ENCODE measurements at regions not wholly inside any gene's neighbourhood (a gene's known extent, or its start where the extent isn't known, plus 50 kb on each side); places are given as distances from the start of the nearest gene placed in this dataset.
A peak's percentile ranks its signal among the peaks of the same experiment; 100 is the strongest.
"Not testable (repeated sequence)": the region's sequence is repeated elsewhere in the genome, so short reads cannot be mapped to it uniquely, and the experiment has no call there.

- no peak overlapping the region for H2BK5ac ChIP-seq (ENCODE audit: low read length)
- no peak overlapping the region for H4K5ac ChIP-seq (ENCODE audit: low read length)
- no CpG with 5 or more reads among the region's 11 CpGs for WGBS (ENCODE audit: extremely low coverage, insufficient coverage, low lambda C conversion rate)
- H3K23ac ChIP-seq (ENCODE audit: low read length): no peak overlapping the region
- H4K8ac ChIP-seq (ENCODE audit: low read depth, low read length): no peak overlapping the region
- H3K27ac ChIP-seq (ENCODE audit: low read depth, low read length): no peak overlapping the region
- no peak overlapping the region for H3K9ac ChIP-seq (ENCODE audit: low read length)
- no peak overlapping the region for H3K4ac ChIP-seq (ENCODE audit: low read depth, low read length)
- H3K27me3 ChIP-seq (ENCODE audit: insufficient read depth, low read length, poor library complexity): no peaks in the 10 kb centered on the region
- no peak overlapping the region for H3K56ac ChIP-seq (ENCODE audit: low read length)
- H3K79me1 ChIP-seq (ENCODE audit: low read length): no peaks in the 10 kb centered on the region
- no peaks in the 10 kb centered on the region for H3K79me2 ChIP-seq (ENCODE audit: control insufficient read depth, insufficient read depth, low read length)
- no peaks in the 10 kb centered on the region for H3K4me1 ChIP-seq (ENCODE audit: control insufficient read depth, low read depth, low read length)
- H3K4me3 ChIP-seq (ENCODE audit: low read length): no peak overlapping the region
- no peaks in the 10 kb centered on the region for H3K36me3 ChIP-seq (ENCODE audit: control insufficient read depth, insufficient read depth, low read length)
- no peak for DNase-seq
- H3K18ac ChIP-seq (ENCODE audit: low read length): no peak overlapping the region
- no peak overlapping the region for H3K4me2 ChIP-seq (ENCODE audit: low read length)
- H2BK120ac ChIP-seq (ENCODE audit: low read depth, low read length): no peak overlapping the region
- H2AK5ac ChIP-seq (ENCODE audit: low read length): no peak overlapping the region
- no peak overlapping the region for H2BK15ac ChIP-seq (replicated peaks; ENCODE audit: low read depth)
Measured at GRCh38 chr13:44715287-44716230, 139.4 kb upstream of the TSC22D1 start.

GRCh38 chr13:44713788-44714469 is 137.8 kb upstream of the TSC22D1 start:
- no peak overlapping the region for H2BK15ac ChIP-seq (replicated peaks; ENCODE audit: low read depth)
- no peak overlapping the region for H3K23ac ChIP-seq (ENCODE audit: low read length)
- H3K27ac ChIP-seq (ENCODE audit: low read depth, low read length): peak overlapping the region; percentile 82
- H2BK5ac ChIP-seq (ENCODE audit: low read length): no peak overlapping the region
- H3K4me1 ChIP-seq (ENCODE audit: control insufficient read depth, low read depth, low read length): no peaks in the 10 kb centered on the region
- no peak overlapping the region for H3K4ac ChIP-seq (ENCODE audit: low read depth, low read length)
- H2BK120ac ChIP-seq (ENCODE audit: low read depth, low read length): no peak overlapping the region
- H3K18ac ChIP-seq (ENCODE audit: low read length): no peak overlapping the region
- H3K79me2 ChIP-seq (ENCODE audit: control insufficient read depth, insufficient read depth, low read length): no peaks in the 10 kb centered on the region
- H3K4me2 ChIP-seq (ENCODE audit: low read length): no peak overlapping the region
- H4K8ac ChIP-seq (ENCODE audit: low read depth, low read length): no peak overlapping the region
- H4K5ac ChIP-seq (ENCODE audit: low read length): no peak overlapping the region
- H3K79me1 ChIP-seq (ENCODE audit: low read length): no peaks in the 10 kb centered on the region
- H3K27me3 ChIP-seq (ENCODE audit: insufficient read depth, low read length, poor library complexity): no peaks in the 10 kb centered on the region
- no peak overlapping the region for H3K9ac ChIP-seq (ENCODE audit: low read length)
- no CpG with 5 or more reads among the region's 3 CpGs for WGBS (ENCODE audit: extremely low coverage, insufficient coverage, low lambda C conversion rate)
- H3K4me3 ChIP-seq (ENCODE audit: low read length): no peak overlapping the region
- H3K36me3 ChIP-seq (ENCODE audit: control insufficient read depth, insufficient read depth, low read length): no peaks in the 10 kb centered on the region
- H2AK5ac ChIP-seq (ENCODE audit: low read length): no peak overlapping the region
- H3K56ac ChIP-seq (ENCODE audit: low read length): no peak overlapping the region
- DNase-seq: peak; percentile 95

- DNase-seq: no peak
- Histone ChIP-seq H3K79me2 (ENCODE audit: control insufficient read depth, insufficient read depth, low read length) (no peaks in the 10 kb centered on the region), H4K5ac (ENCODE audit: low read length) (no peak overlapping the region), H3K4me3 (ENCODE audit: low read length) (no peak overlapping the region), H3K18ac (ENCODE audit: low read length) (no peak overlapping the region), H3K36me3 (ENCODE audit: control insufficient read depth, insufficient read depth, low read length) (no peaks in the 10 kb centered on the region), H3K56ac (ENCODE audit: low read length) (no peak overlapping the region), H3K27me3 (ENCODE audit: insufficient read depth, low read length, poor library complexity) (no peaks in the 10 kb centered on the region), H3K79me1 (ENCODE audit: low read length) (no peaks in the 10 kb centered on the region), H2BK15ac (replicated peaks; ENCODE audit: low read depth) (no peak overlapping the region), H3K4me1 (ENCODE audit: control insufficient read depth, low read depth, low read length) (no peaks in the 10 kb centered on the region), H3K4ac (ENCODE audit: low read depth, low read length) (no peak overlapping the region), H2AK5ac (ENCODE audit: low read length) (no peak overlapping the region), H2BK5ac (ENCODE audit: low read length) (no peak overlapping the region), H3K23ac (ENCODE audit: low read length) (no peak overlapping the region), H2BK120ac (ENCODE audit: low read depth, low read length) (no peak overlapping the region), H3K27ac (ENCODE audit: low read depth, low read length) (no peak overlapping the region), H3K9ac (ENCODE audit: low read length) (no peak overlapping the region), H3K4me2 (ENCODE audit: low read length) (no peak overlapping the region), H4K8ac (ENCODE audit: low read depth, low read length) (no peak overlapping the region)
- no CpG with 5 or more reads among the region's 1 CpG for WGBS (ENCODE audit: extremely low coverage, insufficient coverage, low lambda C conversion rate)
Measured at GRCh38 chr13:44711706-44712105, 135.6 kb upstream of the TSC22D1 start.

GRCh38 chr13:44710576-44710975 is 134.4 kb upstream of the TSC22D1 start:
- Histone ChIP-seq H3K27ac (ENCODE audit: low read depth, low read length) (no peak overlapping the region), H3K56ac (ENCODE audit: low read length) (no peak overlapping the region), H4K8ac (ENCODE audit: low read depth, low read length) (no peak overlapping the region), H3K4me3 (ENCODE audit: low read length) (no peak overlapping the region), H3K79me1 (ENCODE audit: low read length) (no peaks in the 10 kb centered on the region), H3K27me3 (ENCODE audit: insufficient read depth, low read length, poor library complexity) (no peaks in the 10 kb centered on the region), H3K23ac (ENCODE audit: low read length) (no peak overlapping the region), H2BK15ac (replicated peaks; ENCODE audit: low read depth) (no peak overlapping the region), H3K36me3 (ENCODE audit: control insufficient read depth, insufficient read depth, low read length) (no peaks in the 10 kb centered on the region), H2BK5ac (ENCODE audit: low read length) (no peak overlapping the region), H3K4me2 (ENCODE audit: low read length) (no peak overlapping the region), H4K5ac (ENCODE audit: low read length) (no peak overlapping the region), H3K4ac (ENCODE audit: low read depth, low read length) (no peak overlapping the region), H3K4me1 (ENCODE audit: control insufficient read depth, low read depth, low read length) (no peaks in the 10 kb centered on the region), H3K9ac (ENCODE audit: low read length) (no peak overlapping the region), H3K18ac (ENCODE audit: low read length) (no peak overlapping the region), H2AK5ac (ENCODE audit: low read length) (no peak overlapping the region), H2BK120ac (ENCODE audit: low read depth, low read length) (no peak overlapping the region), H3K79me2 (ENCODE audit: control insufficient read depth, insufficient read depth, low read length) (no peaks in the 10 kb centered on the region)
- WGBS (ENCODE audit: extremely low coverage, insufficient coverage, low lambda C conversion rate): no CpG with 5 or more reads among the region's 2 CpGs
- DNase-seq: peak; percentile 44

GRCh38 chr13:44704811-44705210 is 128.7 kb upstream of the TSC22D1 start:
- WGBS (ENCODE audit: extremely low coverage, insufficient coverage, low lambda C conversion rate): no CpG with 5 or more reads among the region's 3 CpGs
- not testable (repeated sequence) for H3K79me1 ChIP-seq (ENCODE audit: low read length); H3K27ac ChIP-seq (ENCODE audit: low read depth, low read length); H3K23ac ChIP-seq (ENCODE audit: low read length); H2AK5ac ChIP-seq (ENCODE audit: low read length); H2BK120ac ChIP-seq (ENCODE audit: low read depth, low read length); H3K9ac ChIP-seq (ENCODE audit: low read length); H2BK5ac ChIP-seq (ENCODE audit: low read length); H3K4me1 ChIP-seq (ENCODE audit: control insufficient read depth, low read depth, low read length); H3K4me2 ChIP-seq (ENCODE audit: low read length); H3K36me3 ChIP-seq (ENCODE audit: control insufficient read depth, insufficient read depth, low read length); H3K79me2 ChIP-seq (ENCODE audit: control insufficient read depth, insufficient read depth, low read length); H3K4ac ChIP-seq (ENCODE audit: low read depth, low read length); H2BK15ac ChIP-seq (replicated peaks; ENCODE audit: low read depth); H3K27me3 ChIP-seq (ENCODE audit: insufficient read depth, low read length, poor library complexity); H3K18ac ChIP-seq (ENCODE audit: low read length); H3K56ac ChIP-seq (ENCODE audit: low read length); H4K5ac ChIP-seq (ENCODE audit: low read length); H3K4me3 ChIP-seq (ENCODE audit: low read length); H4K8ac ChIP-seq (ENCODE audit: low read depth, low read length)
- DNase-seq: peak; percentile 48
